SK-N-MC (cell line): ENCODE measurements at regions not wholly inside any gene's neighbourhood (a gene's known extent, or its start where the extent isn't known, plus 50 kb on each side); places are given as distances from the start of the nearest gene placed in this dataset.

Source experiments
- EZH2 ChIP-seq: fragments of 200-600 bp; sonication (generic); IDR thresholded peaks from one replicate; pipeline ENCODE4 v1.6.1; 2017; ENCODE audit warnings: antibody characterized with exemption
- FOXP2 ChIP-seq: optimal IDR thresholded peaks from 2 replicates; pipeline ENCODE3; 2011; ENCODE audit warnings: mild to moderate bottlenecking, moderate library complexity; ENCODE audit not compliant: insufficient read depth; ENCODE audit errors: extremely low read length, control extremely low read depth
- POLR2AphosphoS5 ChIP-seq: IDR thresholded peaks from 2 replicates; pipeline ENCODE4 v1.6.1; 2012; ENCODE audit warnings: mild to moderate bottlenecking, low read depth, low read length, borderline replicate concordance

GRCh38 chr3:117735481-117736101, 1026.0 kb downstream of the TUSC7 start:
- TF ChIP-seq POLR2AphosphoS5 (no peak), EZH2 (no peak), FOXP2 (no peak)
